ENCODE measurements at regions not wholly inside any gene's neighbourhood (a gene's known extent, or its start where the extent isn't known, plus 50 kb on each side); places are given as distances from the start of the nearest gene placed in this dataset.
"Not testable (repeated sequence)": the region's sequence is repeated elsewhere in the genome, so short reads cannot be mapped to it uniquely, and the experiment has no call there.

- no peaks in the 10 kb centered on the region for H3K27me3 Mint-ChIP-seq
- no peak for DNase-seq
- ATAC-seq (replicated peaks) = no peak
- H3K27ac Mint-ChIP-seq = no peak overlapping the region
- H3K36me3 Mint-ChIP-seq (ENCODE audit: insufficient read depth) = no peaks in the 10 kb centered on the region
- no peak overlapping the region for H3K4me3 Mint-ChIP-seq
- H3K9me3 Mint-ChIP-seq = peaks cover 7 to 16% of the 10 kb centered on the region in 2 donors
- no peaks in the 10 kb centered on the region for H3K4me1 Mint-ChIP-seq (ENCODE audit: low read depth in 2 of 2)
Observed at GRCh38 chr15:46921891-46922290, 795.4 kb upstream of the SEMA6D start.

- Mint-ChIP-seq H3K4me3 (no peak overlapping the region), H3K36me3 (ENCODE audit: insufficient read depth) (no peaks in the 10 kb centered on the region), H3K27me3 (no peaks in the 10 kb centered on the region), H3K27ac (no peak overlapping the region), H3K9me3 (peaks cover 6 to 13% of the 10 kb centered on the region in 2 donors), H3K4me1 (ENCODE audit: low read depth in 2 of 2) (no peaks in the 10 kb centered on the region)
- no peak for DNase-seq
- ATAC-seq (replicated peaks) = no peak
Observed at GRCh38 chr15:46930426-46930825, 786.9 kb upstream of the SEMA6D start.

GRCh38 chr15:46933332-46933731 is 784.0 kb upstream of the SEMA6D start:
- H3K36me3 Mint-ChIP-seq (ENCODE audit: insufficient read depth) = no peaks in the 10 kb centered on the region
- no peak for DNase-seq
- H3K4me3 Mint-ChIP-seq = no peak overlapping the region
- no peaks in the 10 kb centered on the region for H3K27me3 Mint-ChIP-seq
- no peak overlapping the region for H3K27ac Mint-ChIP-seq
- H3K4me1 Mint-ChIP-seq (ENCODE audit: low read depth in 2 of 2) = no peaks in the 10 kb centered on the region
- peaks cover 6 to 13% of the 10 kb centered on the region in 2 donors for H3K9me3 Mint-ChIP-seq
- ATAC-seq (replicated peaks) = no peak

- Mint-ChIP-seq H3K9me3 (peaks cover 9 to 14% of the 10 kb centered on the region in 2 donors), H3K27me3 (no peaks in the 10 kb centered on the region), H3K36me3 (ENCODE audit: insufficient read depth) (no peaks in the 10 kb centered on the region), H3K4me3 (no peak overlapping the region), H3K4me1 (ENCODE audit: low read depth in 2 of 2) (no peaks in the 10 kb centered on the region), H3K27ac (no peak overlapping the region)
- DNase-seq (no peak), ATAC-seq (replicated peaks) (no peak)
Observed at GRCh38 chr15:46934851-46935250, 782.5 kb upstream of the SEMA6D start.

- Mint-ChIP-seq H3K4me3 (no peak overlapping the region), H3K9me3 (peaks cover 4 to 7% of the 10 kb centered on the region in 2 donors), H3K27ac (no peak overlapping the region), H3K27me3 (no peaks in the 10 kb centered on the region), H3K4me1 (ENCODE audit: low read depth in 2 of 2) (no peaks in the 10 kb centered on the region), H3K36me3 (ENCODE audit: insufficient read depth) (no peaks in the 10 kb centered on the region)
- no peak for ATAC-seq (replicated peaks)
- DNase-seq = no peak
Observed at GRCh38 chr15:46938169-46938568, 779.1 kb upstream of the SEMA6D start.

- H3K27me3 Mint-ChIP-seq = no peaks in the 10 kb centered on the region
- no peak overlapping the region for H3K4me3 Mint-ChIP-seq
- no peak overlapping the region for H3K27ac Mint-ChIP-seq
- no peak for DNase-seq
- no peaks in the 10 kb centered on the region for H3K36me3 Mint-ChIP-seq (ENCODE audit: insufficient read depth)
- ATAC-seq (replicated peaks) = no peak
- peaks cover 4 to 7% of the 10 kb centered on the region in 2 donors for H3K9me3 Mint-ChIP-seq
- no peaks in the 10 kb centered on the region for H3K4me1 Mint-ChIP-seq (ENCODE audit: low read depth in 2 of 2)
Observed at GRCh38 chr15:46941241-46941640, 776.1 kb upstream of the SEMA6D start.

- no peak for ATAC-seq (replicated peaks)
- Mint-ChIP-seq H3K9me3 (peaks cover 10 to 25% of the 10 kb centered on the region in 2 donors), H3K4me3 (no peak overlapping the region), H3K27me3 (no peaks in the 10 kb centered on the region), H3K27ac (no peak overlapping the region), H3K4me1 (ENCODE audit: low read depth in 2 of 2) (no peaks in the 10 kb centered on the region), H3K36me3 (ENCODE audit: insufficient read depth) (no peaks in the 10 kb centered on the region)
- no peak for DNase-seq
Observed at GRCh38 chr15:46946953-46947352, 770.4 kb upstream of the SEMA6D start.

- H3K36me3 Mint-ChIP-seq (ENCODE audit: insufficient read depth) = no peaks in the 10 kb centered on the region
- no peak for ATAC-seq (replicated peaks)
- no peak overlapping the region for H3K4me3 Mint-ChIP-seq
- no peaks in the 10 kb centered on the region for H3K4me1 Mint-ChIP-seq (ENCODE audit: low read depth in 2 of 2)
- no peak overlapping the region for H3K27ac Mint-ChIP-seq
- no peak for DNase-seq
- H3K27me3 Mint-ChIP-seq = no peaks in the 10 kb centered on the region
- peaks cover 6 to 23% of the 10 kb centered on the region in 2 donors for H3K9me3 Mint-ChIP-seq
Observed at GRCh38 chr15:46955576-46955975, 761.7 kb upstream of the SEMA6D start.

GRCh38 chr15:46956456-46956855 is 760.8 kb upstream of the SEMA6D start:
- Mint-ChIP-seq H3K36me3 (ENCODE audit: insufficient read depth) (no peaks in the 10 kb centered on the region), H3K4me1 (ENCODE audit: low read depth in 2 of 2) (no peaks in the 10 kb centered on the region), H3K27ac (no peak overlapping the region), H3K9me3 (peaks cover 5 to 20% of the 10 kb centered on the region in 2 donors), H3K27me3 (no peaks in the 10 kb centered on the region), H3K4me3 (no peak overlapping the region)
- no peak for DNase-seq
- ATAC-seq (replicated peaks) = no peak

GRCh38 chr15:46956881-46957280 is 760.4 kb upstream of the SEMA6D start:
- no peak overlapping the region for H3K4me3 Mint-ChIP-seq
- DNase-seq (no peak), ATAC-seq (replicated peaks) (no peak)
- H3K27ac Mint-ChIP-seq = no peak overlapping the region
- H3K36me3 Mint-ChIP-seq (ENCODE audit: insufficient read depth) = no peaks in the 10 kb centered on the region
- peaks cover 3 to 17% of the 10 kb centered on the region in 2 donors for H3K9me3 Mint-ChIP-seq
- H3K4me1 Mint-ChIP-seq (ENCODE audit: low read depth in 2 of 2) = no peaks in the 10 kb centered on the region
- no peaks in the 10 kb centered on the region for H3K27me3 Mint-ChIP-seq

- Mint-ChIP-seq H3K27ac (no peak overlapping the region), H3K9me3 (peaks cover 4 to 12% of the 10 kb centered on the region in 2 donors), H3K27me3 (no peaks in the 10 kb centered on the region), H3K4me3 (no peak overlapping the region), H3K4me1 (ENCODE audit: low read depth in 2 of 2) (no peaks in the 10 kb centered on the region), H3K36me3 (ENCODE audit: insufficient read depth) (no peaks in the 10 kb centered on the region)
- ATAC-seq (replicated peaks) = no peak
- DNase-seq = no peak
Observed at GRCh38 chr15:46960581-46960980, 756.7 kb upstream of the SEMA6D start.

GRCh38 chr15:46961795-46962194 is 755.5 kb upstream of the SEMA6D start:
- Mint-ChIP-seq H3K27me3 (no peaks in the 10 kb centered on the region), H3K36me3 (ENCODE audit: insufficient read depth) (no peaks in the 10 kb centered on the region), H3K9me3 (peaks cover 2 to 17% of the 10 kb centered on the region in 2 donors), H3K4me3 (no peak overlapping the region), H3K4me1 (ENCODE audit: low read depth in 2 of 2) (no peaks in the 10 kb centered on the region), H3K27ac (no peak overlapping the region)
- DNase-seq = no peak
- ATAC-seq (replicated peaks) = no peak

- not testable (repeated sequence) for H3K4me3 Mint-ChIP-seq
Observed at GRCh38 chr15:46988055-46988454, 729.2 kb upstream of the SEMA6D start.

GRCh38 chr15:46996359-46996758 is 720.9 kb upstream of the SEMA6D start:
- Mint-ChIP-seq H3K36me3 (ENCODE audit: insufficient read depth) (no peaks in the 10 kb centered on the region), H3K4me1 (ENCODE audit: low read depth in 2 of 2) (no peaks in the 10 kb centered on the region), H3K4me3 (no peak overlapping the region), H3K27me3 (no peaks in the 10 kb centered on the region), H3K9me3 (peaks cover 24 to 48% of the 10 kb centered on the region in 2 donors), H3K27ac (no peak overlapping the region)
- DNase-seq = no peak
- no peak for ATAC-seq (replicated peaks)

More at GRCh38 chr15:46988055-46988454, 729.2 kb upstream of the SEMA6D start:
- H3K4me1 Mint-ChIP-seq (ENCODE audit: low read depth in 2 of 2); H3K36me3 Mint-ChIP-seq (ENCODE audit: insufficient read depth); H3K27me3 Mint-ChIP-seq; H3K27ac Mint-ChIP-seq; DNase-seq; ATAC-seq (replicated peaks): not testable (repeated sequence)
- H3K9me3 Mint-ChIP-seq = peaks cover 11 to 28% of the 10 kb centered on the region in 2 donors

- Mint-ChIP-seq H3K4me3 (no peak overlapping the region), H3K27ac (no peak overlapping the region), H3K4me1 (ENCODE audit: low read depth in 2 of 2) (no peaks in the 10 kb centered on the region), H3K27me3 (no peaks in the 10 kb centered on the region), H3K9me3 (peaks cover 17 to 39% of the 10 kb centered on the region in 2 donors), H3K36me3 (ENCODE audit: insufficient read depth) (no peaks in the 10 kb centered on the region)
- DNase-seq = no peak
- ATAC-seq (replicated peaks) = no peak
Observed at GRCh38 chr15:46997501-46997900, 719.8 kb upstream of the SEMA6D start.
